Testis (tissue), 2 donors: ENCODE measurements at regions not wholly inside any gene's neighbourhood (a gene's known extent, or its start where the extent isn't known, plus 50 kb on each side); places are given as distances from the start of the nearest gene placed in this dataset.
"Not testable (repeated sequence)": the region's sequence is repeated elsewhere in the genome, so short reads cannot be mapped to it uniquely, and the experiment has no call there.

Experiments
- DNase-seq: peaks from one replicate; pipeline ENCODE4 v3.0.0-alpha.2; 2019
- H3K27ac ChIP-seq, 2 donors: fragments of 200-600 bp; sonication (generic); one replicate each; pipeline ENCODE4 v1.5.1; 2019
- H3K27me3 ChIP-seq: fragments of 200-600 bp; sonication (generic); one replicate; pipeline ENCODE4 v1.5.1; 2019
- H3K36me3 ChIP-seq: fragments of 200-600 bp; sonication (generic); one replicate; pipeline ENCODE4 v1.5.1; 2017; ENCODE audit warnings: low read depth; ENCODE audit errors: missing control alignments
- H3K4me1 ChIP-seq: fragments of 200-600 bp; sonication (generic); one replicate; pipeline ENCODE4 v1.5.1; 2019
- H3K4me3 ChIP-seq, 2 donors: fragments of 200-600 bp; sonication (generic); one replicate each; pipeline ENCODE4 v1.5.1; 2017 to 2019
- H3K9me3 ChIP-seq: fragments of 200-600 bp; sonication (generic); one replicate; pipeline ENCODE4 v1.5.1; 2017
- CTCF ChIP-seq, 3 experiments: fragments of 450-650 bp in 2 of 3; fragments of 200-600 bp in 1 of 3; sonication (generic) in 1 of 3; IDR thresholded peaks; one replicate each; pipeline ENCODE4 v1.5.1; 2016 to 2019; ENCODE audit warnings: antibody characterized with exemption in 3 of 3, mild to moderate bottlenecking in 2 of 3, moderate library complexity in 1 of 3
- POLR2A ChIP-seq: fragments of 450-650 bp; IDR thresholded peaks from one replicate; pipeline ENCODE4 v1.6.1; 2017; ENCODE audit warnings: antibody characterized with exemption, mild to moderate bottlenecking, moderate library complexity
- WGBS, 2 donors: methylation state at CpG; one replicate each; pipeline ENCODE4 v1.1.5; 2018; 5-methylcytosine and 5-hydroxymethylcytosine counted together
- intact Hi-C: fragments of 100-400 bp; cut with DNase I; formaldehyde crosslinking; loops from one replicate; pipeline ENCODE4 v1.15.1; 2023; ENCODE audit warnings: low total_unique reads

DNA sequence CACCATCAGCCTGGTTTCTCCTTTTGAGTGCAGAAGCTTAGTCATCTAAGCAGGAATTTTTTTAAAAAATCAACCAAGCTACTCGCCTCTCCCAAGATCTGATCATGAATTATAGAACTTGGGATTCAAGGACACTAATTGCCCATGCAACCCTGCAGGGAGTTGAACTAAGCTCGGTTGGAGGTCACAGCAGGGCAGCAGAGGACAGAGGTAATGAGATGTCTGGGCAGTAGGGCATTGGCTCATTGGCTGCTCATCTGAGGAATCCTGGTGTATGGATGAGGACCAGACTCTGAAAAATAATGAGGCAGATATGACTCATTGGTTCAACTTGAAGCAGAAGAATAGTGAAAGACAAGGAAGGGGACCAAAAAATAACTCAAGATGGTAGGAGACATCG lies 111.8 kb upstream of the TLE1 start:
- no peak for TF ChIP-seq CTCF (IDR thresholded peaks at IDR 0.05)
- TF ChIP-seq POLR2A = no peak
- intact Hi-C loops = no loop called here
- Histone ChIP-seq H3K27ac (no peak overlapping the region), H3K4me3 (no peak overlapping the region), H3K4me1 (no peaks in the 10 kb centered on the region), H3K27me3 (no peaks in the 10 kb centered on the region), H3K36me3 (no peaks in the 10 kb centered on the region), H3K9me3 (no peaks in the 10 kb centered on the region)
- no peak for DNase-seq
- 58 to 61% methylated on average over 3 of the region's 3 CpGs for WGBS, 2 donors

DNA sequence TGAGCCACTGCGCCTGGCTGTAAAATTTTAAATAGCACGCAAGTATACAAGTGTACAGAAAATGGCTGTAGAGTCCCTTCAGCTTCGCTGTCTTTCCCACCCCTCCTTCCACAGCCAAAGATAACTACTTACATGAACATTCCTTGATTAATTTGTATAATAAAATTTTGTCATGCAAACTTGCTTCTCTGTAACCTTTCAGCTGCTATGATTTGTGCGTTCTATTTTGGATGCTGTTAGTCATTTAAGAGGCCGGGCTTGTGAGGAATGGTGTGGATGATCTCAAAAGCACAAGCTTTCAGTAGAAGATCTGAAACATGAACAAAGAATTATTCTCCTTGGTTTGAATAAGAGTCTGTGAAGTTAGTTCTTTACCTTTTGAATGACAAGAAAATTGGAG lies 115.0 kb upstream of the TLE1 start:
- Histone ChIP-seq H3K36me3 (no peaks in the 10 kb centered on the region), H3K27ac (no peak overlapping the region), H3K9me3 (no peaks in the 10 kb centered on the region), H3K4me1 (no peaks in the 10 kb centered on the region), H3K27me3 (no peaks in the 10 kb centered on the region), H3K4me3 (no peak overlapping the region)
- 82 to 93% methylated on average over 5 of the region's 5 CpGs for WGBS, 2 donors
- no peak for DNase-seq
- intact Hi-C loops = no loop called here
- TF ChIP-seq POLR2A = no peak
- no peak for TF ChIP-seq CTCF (IDR thresholded peaks at IDR 0.05)

DNA sequence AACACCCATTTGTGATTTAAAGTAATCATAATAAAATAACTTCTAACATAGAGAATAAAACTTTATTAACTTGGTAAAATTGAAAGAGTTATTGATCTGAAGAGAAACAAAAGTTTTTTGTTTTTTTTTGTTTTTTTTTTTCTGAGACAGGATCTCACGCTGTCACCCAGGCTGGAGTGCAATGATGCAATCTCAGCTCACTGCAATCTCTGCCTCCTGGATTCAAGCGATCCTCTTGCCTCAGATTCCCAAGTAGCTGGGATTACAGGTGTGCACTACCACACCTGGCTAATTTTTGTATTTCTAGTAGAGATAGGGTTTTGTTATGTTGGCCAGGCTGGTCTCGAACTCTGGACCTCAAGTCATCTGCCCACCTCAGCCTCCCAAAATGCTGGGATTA lies 116.5 kb upstream of the SPATA31D4 start:
- H3K27me3 ChIP-seq, H3K4me3 ChIP-seq, H3K27ac ChIP-seq, DNase-seq, intact Hi-C loops, H3K36me3 ChIP-seq, H3K9me3 ChIP-seq, H3K4me1 ChIP-seq: not testable (repeated sequence)
- 92 to 96% methylated on average over 3 of the region's 3 CpGs for WGBS, 2 donors

DNA sequence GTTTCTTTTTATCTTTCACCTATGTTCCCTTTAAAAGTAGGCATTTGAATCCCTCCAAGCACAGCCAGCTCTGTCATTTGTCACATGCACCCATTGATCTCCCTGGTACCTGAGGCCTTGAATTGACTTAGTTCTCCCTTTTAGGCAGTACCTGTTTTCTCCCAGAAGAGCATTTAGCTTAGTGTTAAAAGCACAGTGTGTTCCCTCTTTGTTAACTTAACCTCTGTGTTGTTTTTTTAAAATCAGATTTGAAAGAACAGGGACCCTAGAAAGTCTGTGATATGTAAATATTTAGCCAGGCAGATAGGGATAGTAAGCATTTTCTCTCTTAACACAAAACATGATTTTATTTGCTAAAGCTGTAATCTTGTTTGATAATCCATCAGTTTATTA lies 113.8 kb upstream of the SPATA31D4 start:
- TF ChIP-seq CTCF (IDR thresholded peaks at IDR 0.05) (no peak), POLR2A (no peak)
- H3K4me1 ChIP-seq = peaks cover 10% of the 10 kb centered on the region
- DNase-seq = no peak
- no peaks in the 10 kb centered on the region for H3K36me3 ChIP-seq
- H3K4me3 ChIP-seq = no peak overlapping the region
- intact Hi-C loops = no loop called here
- H3K27me3 ChIP-seq = no peaks in the 10 kb centered on the region
- peak overlapping the region in 1 of 2 donors; percentile 31 for H3K27ac ChIP-seq
- H3K9me3 ChIP-seq = no peaks in the 10 kb centered on the region

DNA sequence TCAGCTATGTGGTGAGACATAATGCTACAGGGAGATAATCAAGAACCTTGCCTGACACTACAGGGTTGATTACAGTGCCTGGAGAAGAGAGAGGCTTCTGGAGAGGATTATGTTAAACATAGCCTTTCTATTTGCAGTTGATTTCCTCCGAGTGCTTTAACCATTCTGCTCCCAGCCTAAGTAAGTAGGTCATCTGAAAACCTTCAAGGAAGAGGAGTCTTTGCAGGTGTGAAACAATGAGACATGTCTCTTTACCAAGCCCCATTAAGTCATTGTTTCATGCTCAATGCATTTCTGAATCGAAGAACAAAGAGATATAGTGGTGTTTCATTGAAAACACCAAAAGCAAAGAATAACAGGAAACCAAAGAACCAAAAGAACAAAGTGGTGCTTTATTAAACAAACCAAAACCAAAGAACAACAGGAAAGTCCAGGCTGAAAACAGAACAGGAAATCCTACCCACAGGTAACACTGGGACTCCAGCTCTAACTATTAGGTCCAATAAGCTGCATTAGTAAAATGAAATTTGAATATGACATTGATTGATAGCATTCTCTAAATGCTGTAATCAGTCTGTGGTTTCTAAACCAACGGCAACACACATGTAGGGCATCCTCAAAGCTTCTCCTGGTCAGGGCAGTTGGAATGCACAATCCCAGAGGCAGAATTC lies 113.3 kb upstream of the SPATA31D4 start:
- Histone ChIP-seq H3K4me3 (no peak overlapping the region), H3K27ac (peak overlapping the region in 1 of 2 donors; percentile 31), H3K27me3 (no peaks in the 10 kb centered on the region), H3K4me1 (peaks cover 10% of the 10 kb centered on the region), H3K9me3 (no peaks in the 10 kb centered on the region), H3K36me3 (no peaks in the 10 kb centered on the region)
- 25 to 35% methylated on average over 3 of the region's 3 CpGs for WGBS, 2 donors
- DNase-seq = no peak
- TF ChIP-seq CTCF (IDR thresholded peaks at IDR 0.05) = no peak
- intact Hi-C loops = no loop called here
